GM19328 (cell line): ENCODE measurements at regions not wholly inside any gene's neighbourhood (a gene's known extent, or its start where the extent isn't known, plus 50 kb on each side); places are given as distances from the start of the nearest gene placed in this dataset.
"Not testable (repeated sequence)": the region's sequence is repeated elsewhere in the genome, so short reads cannot be mapped to it uniquely, and the experiment has no call there.

ENCODE experiments used
- ATAC-seq: cut with Tn5 transposase; IDR thresholded peaks from one replicate; pipeline ENCODE4 v1.9.1; 2021; ENCODE audit warnings: mild to moderate bottlenecking, moderate library complexity; ENCODE audit not compliant: unreplicated experiment

- no peak for ATAC-seq
Observed at GRCh38 chrX:46367491-46367890, 177.7 kb downstream of the ZNF674 start.

GRCh38 chrX:46366381-46367207, 178.6 kb downstream of the ZNF674 start:
- ATAC-seq: no peak

GRCh38 chrX:46354481-46354880, 190.7 kb downstream of the ZNF674 start:
- no peak for ATAC-seq

- no peak for ATAC-seq
Observed at GRCh38 chrX:46341767-46342322, 203.4 kb downstream of the ZNF674 start.

- no peak for ATAC-seq
Observed at GRCh38 chrX:46340696-46341095, 204.5 kb downstream of the ZNF674 start.

- no peak for ATAC-seq
Observed at GRCh38 chrX:46333550-46333949, 211.7 kb downstream of the ZNF674 start.

GRCh38 chrX:46330981-46331380, 214.2 kb downstream of the ZNF674 start:
- ATAC-seq: no peak

- no peak for ATAC-seq
Observed at GRCh38 chrX:46330513-46330912, 214.7 kb downstream of the ZNF674 start.

- ATAC-seq: no peak
Observed at GRCh38 chrX:46328133-46328532, 217.1 kb downstream of the ZNF674 start.

- ATAC-seq: no peak
Observed at GRCh38 chrX:46327566-46328115, 217.6 kb downstream of the ZNF674 start.

- no peak for ATAC-seq
Observed at GRCh38 chrX:46326161-46326560, 219.1 kb downstream of the ZNF674 start.

GRCh38 chrX:46325312-46325877, 219.8 kb downstream of the ZNF674 start:
- ATAC-seq: no peak

- ATAC-seq: no peak
Observed at GRCh38 chrX:46324166-46324565, 221.1 kb downstream of the ZNF674 start.

- ATAC-seq: not testable (repeated sequence)
Observed at GRCh38 chrX:46322929-46323328, 222.3 kb downstream of the ZNF674 start.

- no peak for ATAC-seq
Observed at GRCh38 chrX:46321676-46322075, 223.5 kb downstream of the ZNF674 start.

GRCh38 chrX:46319750-46320149, 225.5 kb downstream of the ZNF674 start:
- ATAC-seq: no peak

GRCh38 chrX:46318551-46318950, 226.7 kb downstream of the ZNF674 start:
- ATAC-seq: no peak

GRCh38 chrX:46317163-46317562, 228.1 kb downstream of the ZNF674 start:
- no peak for ATAC-seq

- no peak for ATAC-seq
Observed at GRCh38 chrX:46311581-46312120, 233.6 kb downstream of the ZNF674 start.

GRCh38 chrX:46310815-46311497, 234.3 kb downstream of the ZNF674 start:
- no peak for ATAC-seq

- ATAC-seq: no peak
Observed at GRCh38 chrX:46308110-46308509, 237.1 kb downstream of the ZNF674 start.
